GM12891 (cell line): ENCODE measurements at regions not wholly inside any gene's neighbourhood (a gene's known extent, or its start where the extent isn't known, plus 50 kb on each side); places are given as distances from the start of the nearest gene placed in this dataset.

Experiments used
- PAX5 ChIP-seq: IDR thresholded peaks from 2 replicates; pipeline ENCODE4 v1.6.1; 2011; ENCODE audit warnings: low read length, moderate library complexity, mild to moderate bottlenecking; ENCODE audit not compliant: insufficient read depth, severe bottlenecking
- POLR2A ChIP-seq: IDR thresholded peaks from 2 replicates; pipeline ENCODE4 v1.6.1; 2011; ENCODE audit warnings: low read depth, low read length, control low read depth
- POLR2AphosphoS5 ChIP-seq: IDR thresholded peaks from 2 replicates; pipeline ENCODE4 v1.6.1; 2011; ENCODE audit warnings: low read depth, low read length, control low read depth
- SPI1 ChIP-seq: IDR thresholded peaks from 2 replicates; pipeline ENCODE4 v1.6.1; 2011; ENCODE audit warnings: low read depth, low read length, control low read depth
- TAF1 ChIP-seq: IDR thresholded peaks from 2 replicates; pipeline ENCODE4 v1.6.1; 2011; ENCODE audit warnings: low read depth, low read length, control low read depth

DNA sequence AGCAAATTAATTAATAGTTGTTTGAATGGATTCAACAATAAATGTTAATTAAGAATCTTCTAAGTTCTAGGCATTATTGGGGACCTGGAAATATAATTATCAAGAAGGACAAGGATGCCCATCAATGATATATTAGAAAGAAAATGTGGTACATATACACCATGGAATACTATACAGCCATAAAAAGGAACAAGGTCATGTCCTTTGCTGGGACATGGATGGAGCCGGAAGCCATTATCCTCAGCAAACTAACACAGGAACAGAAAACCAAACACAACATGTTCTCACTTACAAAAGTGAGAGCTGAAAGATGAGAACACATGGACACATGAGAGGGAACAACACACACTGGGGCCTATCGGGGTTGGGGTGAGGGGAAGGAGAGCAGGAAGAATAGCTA, 141.4 kb upstream of the JUN start:
- TF ChIP-seq POLR2AphosphoS5 (no peak), PAX5 (no peak), SPI1 (no peak), POLR2A (no peak), TAF1 (no peak)
